Kidney epithelial cell (primary cell): ENCODE measurements at regions not wholly inside any gene's neighbourhood (a gene's known extent, or its start where the extent isn't known, plus 50 kb on each side); places are given as distances from the start of the nearest gene placed in this dataset.

Experiments used
- DNase-seq: peaks from one replicate; pipeline ENCODE4 v3.0.0-alpha.2; 2010; ENCODE audit warnings: low read depth
- H3K27me3 ChIP-seq: 2 replicates; pipeline ENCODE4 v1.6.0; 2011; ENCODE audit warnings: low read length; ENCODE audit not compliant: control insufficient read depth, insufficient read depth
- H3K36me3 ChIP-seq: 2 replicates; pipeline ENCODE4 v1.5.1; 2011; ENCODE audit warnings: low read length; ENCODE audit not compliant: control insufficient read depth, insufficient read depth
- H3K4me3 ChIP-seq: 2 replicates; pipeline ENCODE4 v1.5.1; 2011; ENCODE audit warnings: low read depth, mild to moderate bottlenecking, control low read depth, low read length
- TF ChIP-seq, protein P1 (sequence below): IDR thresholded peaks from 2 replicates; pipeline ENCODE4 v1.5.1; 2011; ENCODE audit warnings: mild to moderate bottlenecking, moderate library complexity, low read length, control low read depth, inconsistent platforms; ENCODE audit not compliant: insufficient read depth, poor library complexity, severe bottlenecking

DNA sequence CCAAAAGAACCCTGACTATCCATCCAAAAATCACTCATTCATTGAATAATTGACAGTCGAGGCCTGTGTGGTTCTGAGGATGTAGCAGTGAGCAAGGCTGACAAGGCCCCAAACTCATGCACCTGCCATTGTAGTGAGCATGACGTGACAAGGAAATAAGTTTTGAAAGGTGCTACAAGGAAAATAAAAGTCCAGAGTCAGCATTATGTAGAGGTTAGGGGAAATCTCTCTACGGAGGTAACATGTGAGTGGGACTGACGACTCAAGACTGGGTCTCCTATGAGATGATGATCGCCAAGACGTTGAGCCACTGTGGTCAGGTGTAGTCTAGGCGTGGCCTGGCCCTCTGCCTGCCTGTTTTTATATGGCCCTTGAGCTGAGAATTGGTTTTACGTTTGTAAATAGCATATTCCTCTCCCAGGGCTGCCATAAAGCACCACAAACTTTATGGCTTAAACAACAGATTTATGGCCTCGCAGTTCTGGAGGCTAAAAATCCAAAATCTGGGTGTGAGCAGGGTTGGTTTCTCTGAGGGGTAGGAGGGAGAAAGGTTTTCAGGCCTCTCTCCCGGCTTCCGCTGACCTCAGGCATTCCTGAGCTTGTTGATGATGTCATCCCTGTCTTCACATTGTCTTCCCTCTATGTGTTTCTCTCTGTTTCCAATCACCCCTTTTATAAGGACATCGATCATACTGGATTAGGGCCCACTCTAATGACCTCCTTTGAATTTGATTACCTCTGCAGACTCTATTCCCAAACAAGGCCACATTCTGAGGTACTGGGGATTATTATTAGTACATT, 206.4 kb upstream of the EGFLAM start:
- no peak overlapping the region for H3K4me3 ChIP-seq
- DNase-seq: no peak
- H3K36me3 ChIP-seq: no peaks in the 10 kb centered on the region
- no peaks in the 10 kb centered on the region for H3K27me3 ChIP-seq
- TF ChIP-seq, protein P1, sequence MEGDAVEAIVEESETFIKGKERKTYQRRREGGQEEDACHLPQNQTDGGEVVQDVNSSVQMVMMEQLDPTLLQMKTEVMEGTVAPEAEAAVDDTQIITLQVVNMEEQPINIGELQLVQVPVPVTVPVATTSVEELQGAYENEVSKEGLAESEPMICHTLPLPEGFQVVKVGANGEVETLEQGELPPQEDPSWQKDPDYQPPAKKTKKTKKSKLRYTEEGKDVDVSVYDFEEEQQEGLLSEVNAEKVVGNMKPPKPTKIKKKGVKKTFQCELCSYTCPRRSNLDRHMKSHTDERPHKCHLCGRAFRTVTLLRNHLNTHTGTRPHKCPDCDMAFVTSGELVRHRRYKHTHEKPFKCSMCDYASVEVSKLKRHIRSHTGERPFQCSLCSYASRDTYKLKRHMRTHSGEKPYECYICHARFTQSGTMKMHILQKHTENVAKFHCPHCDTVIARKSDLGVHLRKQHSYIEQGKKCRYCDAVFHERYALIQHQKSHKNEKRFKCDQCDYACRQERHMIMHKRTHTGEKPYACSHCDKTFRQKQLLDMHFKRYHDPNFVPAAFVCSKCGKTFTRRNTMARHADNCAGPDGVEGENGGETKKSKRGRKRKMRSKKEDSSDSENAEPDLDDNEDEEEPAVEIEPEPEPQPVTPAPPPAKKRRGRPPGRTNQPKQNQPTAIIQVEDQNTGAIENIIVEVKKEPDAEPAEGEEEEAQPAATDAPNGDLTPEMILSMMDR: no peak

DNA sequence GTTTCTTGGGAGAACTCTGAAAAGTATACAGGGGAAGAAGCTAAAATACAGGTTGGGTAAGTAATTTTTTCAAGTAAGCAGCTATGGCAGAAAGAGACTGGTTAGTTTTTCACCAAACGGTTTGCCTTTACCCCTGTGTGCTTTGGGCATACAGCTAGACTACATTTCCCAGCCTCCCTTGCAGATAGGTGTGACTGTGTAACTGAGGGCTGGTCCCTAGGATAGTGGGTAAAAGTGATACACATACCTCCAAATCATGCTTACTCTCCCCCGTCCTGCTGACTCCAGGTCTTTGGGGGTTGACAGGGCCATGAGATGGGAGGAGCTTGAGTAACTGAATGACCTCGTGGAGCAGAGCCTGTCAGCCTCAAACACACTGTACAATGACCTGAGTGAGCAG, 208.6 kb upstream of the GDNF start:
- TF ChIP-seq, protein P1: no peak
- Histone ChIP-seq H3K36me3 (no peaks in the 10 kb centered on the region), H3K4me3 (no peak overlapping the region), H3K27me3 (no peaks in the 10 kb centered on the region)
- DNase-seq: no peak

DNA sequence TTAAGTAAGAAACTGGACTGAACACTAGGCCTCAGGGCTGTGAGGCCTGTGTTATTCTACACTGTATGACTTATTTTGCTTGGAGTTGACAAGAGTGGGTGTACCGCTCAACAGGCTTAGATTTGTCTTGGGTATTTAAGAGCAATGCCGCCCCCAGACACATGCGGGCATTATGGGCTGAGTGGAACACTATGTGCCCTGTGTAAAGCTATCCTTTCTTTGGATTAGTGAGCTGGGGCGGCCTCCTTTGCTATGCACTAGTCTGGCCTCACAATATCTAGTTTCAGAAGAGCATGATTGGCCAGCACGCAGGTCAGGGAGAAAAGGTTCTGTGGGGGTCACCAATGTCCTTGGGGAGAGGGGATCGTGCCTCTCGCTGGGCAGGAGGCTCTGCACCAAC, 206.3 kb upstream of the GDNF start:
- TF ChIP-seq, protein P1: no peak
- H3K4me3 ChIP-seq: no peak overlapping the region
- H3K36me3 ChIP-seq: no peaks in the 10 kb centered on the region
- no peaks in the 10 kb centered on the region for H3K27me3 ChIP-seq
- DNase-seq: no peak

DNA sequence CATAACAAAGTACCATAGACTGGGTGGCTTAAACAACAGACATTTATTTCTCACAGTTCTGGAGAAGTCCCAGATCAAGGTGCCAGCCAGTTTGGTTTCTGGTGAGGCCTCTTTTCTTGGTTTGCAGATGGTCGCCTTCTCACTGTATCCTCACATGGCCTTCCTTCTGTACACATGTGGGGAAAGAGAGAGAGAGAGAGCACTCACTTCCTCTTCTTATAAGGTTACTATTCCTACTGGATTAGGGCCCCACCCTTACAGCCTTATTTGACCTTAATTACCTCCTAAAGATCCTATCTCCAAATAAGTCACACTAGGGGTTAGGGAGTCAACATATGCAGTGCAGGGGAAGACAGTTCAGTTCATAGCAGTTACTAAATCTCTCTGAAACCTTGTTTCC, 205.6 kb upstream of the GDNF start:
- TF ChIP-seq, protein P1: no peak
- H3K27me3 ChIP-seq: no peaks in the 10 kb centered on the region
- DNase-seq: no peak

DNA sequence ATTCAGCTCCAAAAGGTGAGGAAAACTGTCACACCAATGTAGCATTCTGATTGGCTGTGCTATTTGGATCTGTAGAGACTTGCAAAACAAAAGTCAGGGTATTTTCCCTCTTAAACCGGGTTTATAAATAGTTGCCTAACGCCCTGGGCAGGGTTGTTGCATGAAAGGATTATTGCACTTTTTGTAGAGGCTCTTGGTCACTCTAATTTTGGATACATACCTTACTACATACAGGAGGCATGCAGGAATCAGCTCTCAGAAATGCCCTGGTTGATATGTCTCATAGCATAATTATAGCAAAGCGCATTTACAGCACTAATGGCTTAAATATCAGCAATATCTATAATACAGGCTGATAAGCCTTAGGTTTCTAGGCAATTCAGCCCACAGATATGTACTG, 200.0 kb upstream of the GDNF start:
- Histone ChIP-seq H3K36me3 (no peaks in the 10 kb centered on the region), H3K4me3 (no peak overlapping the region), H3K27me3 (no peaks in the 10 kb centered on the region)
- no peak for DNase-seq
- TF ChIP-seq, protein P1: no peak

More for the DNA sequence above, 205.6 kb upstream of the GDNF start:
- Histone ChIP-seq H3K36me3 (no peaks in the 10 kb centered on the region), H3K4me3 (no peak overlapping the region)

DNA sequence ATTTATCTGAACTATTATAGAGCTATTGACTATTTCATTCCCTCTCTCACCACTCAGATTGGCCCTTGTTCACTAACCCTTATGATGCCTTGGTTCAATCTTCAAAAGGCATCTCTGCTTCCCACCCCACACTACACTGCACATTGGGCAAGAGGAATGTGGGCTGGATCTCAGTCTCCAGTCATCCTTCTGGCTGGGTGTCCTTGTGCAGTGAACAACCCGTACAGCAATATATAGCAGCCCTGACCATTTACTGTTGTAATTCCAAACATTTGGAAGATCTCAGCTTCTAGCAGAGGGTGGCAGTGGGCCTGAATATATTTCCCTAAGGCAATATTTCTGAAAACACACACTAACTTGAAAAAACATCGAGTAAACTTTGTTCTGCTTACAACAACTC, 199.2 kb upstream of the GDNF start:
- H3K36me3 ChIP-seq: no peaks in the 10 kb centered on the region
- H3K4me3 ChIP-seq: no peak overlapping the region
- TF ChIP-seq, protein P1: no peak
- H3K27me3 ChIP-seq: no peaks in the 10 kb centered on the region
- DNase-seq: no peak
